Activated CD8-positive, alpha-beta memory T cell treated with anti-CD3 and anti-CD28 coated beads, Interleukin-2, amount 10 ng/mL, durations not matched to agents 7 days and 5 days (primary cell): ENCODE measurements at regions not wholly inside any gene's neighbourhood (a gene's known extent, or its start where the extent isn't known, plus 50 kb on each side); places are given as distances from the start of the nearest gene placed in this dataset.
A peak's percentile ranks its signal among the peaks of the same experiment; 100 is the strongest.
"Not testable (repeated sequence)": the region's sequence is repeated elsewhere in the genome, so short reads cannot be mapped to it uniquely, and the experiment has no call there.

ENCODE experiments used
- ATAC-seq: fragments of 150-1000 bp; cut with Tn5 transposase; one replicate; pipeline ENCODE4 v1.10.0; 2021; ENCODE audit warnings: moderate library complexity
- CTCF ChIA-PET: fragments of 350-600 bp; sonication (Branson Sonifier 250); formaldehyde crosslinking; loops from one replicate; lab custom pipeline; 2021; ENCODE audit warnings: antibody characterized with exemption; lab: Charles Lee
- DNase-seq: peaks from one replicate; pipeline ENCODE4 v3.0.0-alpha.2; 2020
- H3K27ac Mint-ChIP-seq: one replicate; pipeline ENCODE4 v1.8.0; 2021; ENCODE audit warnings: mild to moderate bottlenecking, mixed read lengths
- H3K27me3 Mint-ChIP-seq: one replicate; pipeline ENCODE4 v1.8.0; 2021; ENCODE audit warnings: mixed read lengths
- H3K36me3 Mint-ChIP-seq: one replicate; pipeline ENCODE4 v1.8.0; 2021; ENCODE audit warnings: mild to moderate bottlenecking, mixed read lengths
- H3K4me1 Mint-ChIP-seq: one replicate; pipeline ENCODE4 v1.8.0; 2021; ENCODE audit warnings: mixed read lengths
- H3K4me3 Mint-ChIP-seq: one replicate; pipeline ENCODE4 v1.8.0; 2021; ENCODE audit warnings: mild to moderate bottlenecking, moderate library complexity, mixed read lengths
- H3K9me3 Mint-ChIP-seq: one replicate; pipeline ENCODE4 v1.8.0; 2022; ENCODE audit warnings: low read depth, mixed read lengths

GRCh38 chr2:8344144-8345097 is 337.4 kb upstream of the ID2 start:
- H3K27me3 Mint-ChIP-seq = no peaks in the 10 kb centered on the region
- CTCF ChIA-PET = interaction anchor here (2.9 kb wide), 1 partner anchor 43 kb away, joined by 12 read pairs; no protein-coding TSS in a partner anchor
- peaks cover 35% of the 10 kb centered on the region for H3K4me1 Mint-ChIP-seq
- peaks cover 34% of the 10 kb centered on the region for H3K36me3 Mint-ChIP-seq
- H3K4me3 Mint-ChIP-seq = no peak overlapping the region
- H3K9me3 Mint-ChIP-seq = peaks cover 5% of the 10 kb centered on the region
- no peak for ATAC-seq
- no peak for DNase-seq
- H3K27ac Mint-ChIP-seq = peak overlapping the region; percentile 16

- peaks cover 35% of the 10 kb centered on the region for H3K4me1 Mint-ChIP-seq
- H3K4me3 Mint-ChIP-seq = no peak overlapping the region
- H3K36me3 Mint-ChIP-seq = peaks cover 31% of the 10 kb centered on the region
- DNase-seq = no peak
- H3K9me3 Mint-ChIP-seq = peaks cover 5% of the 10 kb centered on the region
- ATAC-seq = no peak
- CTCF ChIA-PET = interaction anchor here (1.1 to 2.9 kb wide), 4 partner anchors 7 to 98 kb away, joined by 3 to 12 read pairs (median 7); no protein-coding TSS in a partner anchor
- H3K27me3 Mint-ChIP-seq = no peaks in the 10 kb centered on the region
- H3K27ac Mint-ChIP-seq = peak overlapping the region; percentile 8
These were observed 336.7 kb upstream of the ID2 start for GRCh38 chr2:8345200-8345599.

GRCh38 chr2:8346208-8346607 is 335.6 kb upstream of the ID2 start:
- ATAC-seq (peak; percentile 91), DNase-seq (peak; percentile 48)
- CTCF ChIA-PET = interaction anchor here (1.1 to 2.9 kb wide), 6 partner anchors 8 to 97 kb away, joined by 3 to 12 read pairs (median 4); no protein-coding TSS in a partner anchor
- H3K4me3 Mint-ChIP-seq = no peak overlapping the region
- H3K27ac Mint-ChIP-seq = peak overlapping the region; percentile 82
- H3K9me3 Mint-ChIP-seq = peaks cover 2% of the 10 kb centered on the region
- H3K4me1 Mint-ChIP-seq = peaks cover 36% of the 10 kb centered on the region
- no peaks in the 10 kb centered on the region for H3K27me3 Mint-ChIP-seq
- H3K36me3 Mint-ChIP-seq = peaks cover 24% of the 10 kb centered on the region

- no peaks in the 10 kb centered on the region for H3K27me3 Mint-ChIP-seq
- peak; percentile 51 for ATAC-seq
- H3K36me3 Mint-ChIP-seq = peaks cover 20% of the 10 kb centered on the region
- H3K27ac Mint-ChIP-seq = peak overlapping the region; percentile 82
- CTCF ChIA-PET = interaction anchor here (1.1 to 2.9 kb wide), 5 partner anchors 9 to 96 kb away, joined by 3 to 12 read pairs (median 4); no protein-coding TSS in a partner anchor
- DNase-seq = no peak
- peaks cover 39% of the 10 kb centered on the region for H3K4me1 Mint-ChIP-seq
- no peaks in the 10 kb centered on the region for H3K9me3 Mint-ChIP-seq
- no peak overlapping the region for H3K4me3 Mint-ChIP-seq
These were observed 335.0 kb upstream of the ID2 start for GRCh38 chr2:8346706-8347430.

GRCh38 chr2:8348911-8349310 is 332.9 kb upstream of the ID2 start:
- H3K27ac Mint-ChIP-seq, H3K9me3 Mint-ChIP-seq, CTCF ChIA-PET, H3K27me3 Mint-ChIP-seq, H3K4me3 Mint-ChIP-seq, DNase-seq, ATAC-seq: not testable (repeated sequence)
- H3K36me3 Mint-ChIP-seq = peaks cover 14% of the 10 kb centered on the region
- peaks cover 39% of the 10 kb centered on the region for H3K4me1 Mint-ChIP-seq

- H3K27ac Mint-ChIP-seq = no peak overlapping the region
- H3K27me3 Mint-ChIP-seq = no peaks in the 10 kb centered on the region
- peaks cover 3% of the 10 kb centered on the region for H3K9me3 Mint-ChIP-seq
- H3K36me3 Mint-ChIP-seq = peaks cover 4% of the 10 kb centered on the region
- H3K4me3 Mint-ChIP-seq = no peak overlapping the region
- CTCF ChIA-PET = no interaction called here
- DNase-seq (no peak), ATAC-seq (no peak)
- H3K4me1 Mint-ChIP-seq = peaks cover 13% of the 10 kb centered on the region
These were observed 329.6 kb upstream of the ID2 start for GRCh38 chr2:8352296-8352695.

- H3K9me3 Mint-ChIP-seq = peaks cover 3% of the 10 kb centered on the region
- H3K27me3 Mint-ChIP-seq = no peaks in the 10 kb centered on the region
- no peak for DNase-seq
- CTCF ChIA-PET = no interaction called here
- no peak overlapping the region for H3K27ac Mint-ChIP-seq
- peaks cover 4% of the 10 kb centered on the region for H3K36me3 Mint-ChIP-seq
- peaks cover 15% of the 10 kb centered on the region for H3K4me1 Mint-ChIP-seq
- ATAC-seq = no peak
- H3K4me3 Mint-ChIP-seq = no peak overlapping the region
These were observed 328.9 kb upstream of the ID2 start for GRCh38 chr2:8352989-8353388.

GRCh38 chr2:8355102-8355859 is 326.6 kb upstream of the ID2 start:
- Mint-ChIP-seq H3K4me1 (peaks cover 15% of the 10 kb centered on the region), H3K4me3 (no peak overlapping the region), H3K9me3 (peaks cover 3% of the 10 kb centered on the region), H3K27me3 (peaks cover 5% of the 10 kb centered on the region), H3K36me3 (peaks cover 6% of the 10 kb centered on the region), H3K27ac (no peak overlapping the region)
- no peak for DNase-seq
- no peak for ATAC-seq
- CTCF ChIA-PET = no interaction called here

- H3K27ac Mint-ChIP-seq = no peak overlapping the region
- H3K36me3 Mint-ChIP-seq = peaks cover 6% of the 10 kb centered on the region
- no peak overlapping the region for H3K4me3 Mint-ChIP-seq
- H3K4me1 Mint-ChIP-seq = peaks cover 10% of the 10 kb centered on the region
- no peak for DNase-seq
- H3K9me3 Mint-ChIP-seq = peaks cover 3% of the 10 kb centered on the region
- H3K27me3 Mint-ChIP-seq = peaks cover 5% of the 10 kb centered on the region
- ATAC-seq = no peak
- CTCF ChIA-PET = interaction anchor here (1.1 kb wide), 1 partner anchor 12 kb away, joined by 4 read pairs; no protein-coding TSS in a partner anchor
These were observed 323.9 kb upstream of the ID2 start for GRCh38 chr2:8357738-8358518.

- DNase-seq = no peak
- peaks cover 15% of the 10 kb centered on the region for H3K4me1 Mint-ChIP-seq
- CTCF ChIA-PET = interaction anchor here (1.0 kb wide), 1 partner anchor 25 kb away, joined by 3 read pairs; no protein-coding TSS in a partner anchor
These were observed 319.9 kb upstream of the ID2 start for GRCh38 chr2:8361930-8362329.

GRCh38 chr2:8363161-8363560 is 318.7 kb upstream of the ID2 start:
- ATAC-seq = no peak
- peaks cover 8% of the 10 kb centered on the region for H3K4me1 Mint-ChIP-seq
- H3K36me3 Mint-ChIP-seq = peaks cover under 1% of the 10 kb centered on the region
- CTCF ChIA-PET = interaction anchor here (1.0 kb wide), 1 partner anchor 26 kb away, joined by 3 read pairs; no protein-coding TSS in a partner anchor
- H3K4me3 Mint-ChIP-seq = no peak overlapping the region
- no peak for DNase-seq
- peaks cover 4% of the 10 kb centered on the region for H3K27me3 Mint-ChIP-seq
- no peak overlapping the region for H3K27ac Mint-ChIP-seq
- no peaks in the 10 kb centered on the region for H3K9me3 Mint-ChIP-seq

More at GRCh38 chr2:8361930-8362329, 319.9 kb upstream of the ID2 start:
- H3K36me3 Mint-ChIP-seq = peaks cover 2% of the 10 kb centered on the region
- H3K9me3 Mint-ChIP-seq = no peaks in the 10 kb centered on the region
- no peak overlapping the region for H3K4me3 Mint-ChIP-seq
- no peak overlapping the region for H3K27ac Mint-ChIP-seq
- H3K27me3 Mint-ChIP-seq = peaks cover 5% of the 10 kb centered on the region
- ATAC-seq = no peak

- ATAC-seq (no peak), DNase-seq (no peak)
- CTCF ChIA-PET = no interaction called here
- Mint-ChIP-seq H3K4me3 (no peak overlapping the region), H3K36me3 (no peaks in the 10 kb centered on the region), H3K27ac (no peak overlapping the region), H3K27me3 (peaks cover under 1% of the 10 kb centered on the region), H3K9me3 (no peaks in the 10 kb centered on the region), H3K4me1 (peaks cover 6% of the 10 kb centered on the region)
These were observed 317.2 kb upstream of the ID2 start for GRCh38 chr2:8364668-8365067.
